HG02610 (cell line): ENCODE measurements at regions not wholly inside any gene's neighbourhood (a gene's known extent, or its start where the extent isn't known, plus 50 kb on each side); places are given as distances from the start of the nearest gene placed in this dataset.

Source experiments
- ATAC-seq: cut with Tn5 transposase; IDR thresholded peaks from one replicate; pipeline ENCODE4 v1.9.1; 2021; ENCODE audit warnings: mild to moderate bottlenecking, moderate library complexity; ENCODE audit not compliant: unreplicated experiment

DNA sequence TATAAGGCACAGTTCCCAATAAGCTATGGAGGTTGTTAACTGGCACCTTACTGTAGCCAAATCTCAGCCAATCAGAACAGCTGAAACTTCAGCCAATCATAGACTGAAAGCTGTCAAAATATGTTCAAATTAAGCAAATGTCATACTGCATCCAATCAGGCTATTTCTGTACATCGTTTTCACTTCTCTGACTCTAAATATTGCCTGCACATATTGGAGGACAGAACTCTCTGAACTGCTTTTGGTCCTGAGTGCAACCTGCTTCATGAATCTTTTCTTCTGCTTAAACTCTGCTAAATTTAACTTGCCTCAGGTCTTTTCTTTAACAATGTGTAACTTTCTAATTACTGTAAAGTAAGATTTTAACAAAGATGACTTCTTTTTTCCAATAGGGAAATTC, 1198.9 kb upstream of the PCDH7 start:
- no peak for ATAC-seq

DNA sequence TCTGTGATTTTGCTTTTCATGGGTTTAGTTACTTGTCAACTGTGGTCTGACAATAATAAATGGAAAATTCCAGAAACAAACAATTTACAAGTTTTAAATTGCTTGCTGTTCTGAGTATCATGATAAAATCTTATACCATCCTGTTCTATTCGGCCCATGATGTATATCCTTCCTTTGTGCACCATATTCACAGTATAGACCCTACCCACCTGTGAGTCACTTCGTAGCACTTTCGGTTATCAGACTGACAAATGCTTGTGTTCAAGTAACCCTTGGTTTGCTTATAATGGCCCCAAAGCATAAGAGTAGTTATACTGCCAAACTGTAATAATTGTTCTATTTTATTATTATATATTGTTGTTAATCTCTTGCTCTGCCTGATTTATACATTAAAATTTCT, 1183.4 kb upstream of the PCDH7 start:
- no peak for ATAC-seq

DNA sequence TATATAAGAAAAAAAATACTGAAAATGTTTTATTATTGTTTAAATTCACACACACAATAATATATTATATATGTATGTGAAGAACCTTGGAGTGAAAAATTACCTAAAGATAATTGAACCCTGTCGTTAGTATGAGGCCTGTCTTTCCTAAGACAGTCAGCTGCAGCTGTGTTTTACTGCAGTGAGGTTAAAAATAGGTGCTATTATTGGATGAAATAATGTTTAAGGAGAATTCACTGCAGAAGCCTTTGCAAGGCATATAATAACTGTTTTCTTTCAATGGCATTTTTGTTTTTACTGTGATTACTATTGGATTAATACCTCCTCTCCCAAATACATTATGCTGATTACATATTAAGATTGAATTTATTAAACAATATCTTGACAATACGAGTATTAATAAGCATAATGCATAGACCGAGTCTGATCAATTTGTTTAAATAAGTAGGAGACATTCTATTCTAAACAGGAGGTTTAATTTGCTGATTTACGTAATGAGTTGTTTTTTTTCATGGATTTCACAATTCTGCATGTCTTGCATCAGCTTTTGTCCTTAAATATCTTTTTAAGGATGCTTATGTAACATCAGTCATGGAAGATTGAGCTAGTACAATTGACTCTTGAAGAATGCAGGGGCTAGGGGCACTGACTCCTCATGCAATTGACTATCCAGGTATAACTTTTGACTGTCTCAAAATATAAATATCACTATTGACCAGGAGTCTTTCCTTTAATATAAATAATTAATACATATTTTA, 1181.1 kb upstream of the PCDH7 start:
- ATAC-seq: no peak

DNA sequence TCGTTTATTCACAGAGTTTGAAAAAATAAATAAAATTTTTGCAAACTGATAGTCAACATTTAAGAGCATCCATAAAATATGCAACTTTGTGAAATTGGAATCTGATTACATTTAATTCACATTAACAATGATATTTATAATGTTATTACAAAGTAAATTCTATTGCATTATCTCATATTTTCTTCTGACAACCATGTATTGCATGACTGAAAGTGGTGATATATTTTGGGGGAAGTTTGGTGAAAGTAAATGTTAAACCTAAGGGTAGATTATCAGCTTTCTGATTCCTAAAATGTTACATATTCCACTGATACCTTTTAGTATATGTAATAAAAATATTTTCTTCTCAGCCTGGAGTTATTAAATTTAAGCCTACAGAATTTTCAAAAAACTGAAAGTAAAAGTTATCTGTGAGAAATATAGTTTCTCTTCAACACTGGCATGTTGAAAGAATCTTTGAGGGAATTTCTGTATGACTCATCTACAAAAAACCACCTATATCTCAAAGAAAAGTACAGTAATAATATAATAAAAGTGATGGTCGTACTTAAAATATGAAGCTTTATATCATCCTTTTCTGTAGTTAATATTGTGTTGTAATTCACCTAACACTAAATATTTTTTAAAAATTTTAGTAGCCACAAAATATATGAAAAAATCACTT, 1179.6 kb upstream of the PCDH7 start:
- peak; percentile 84 for ATAC-seq

DNA sequence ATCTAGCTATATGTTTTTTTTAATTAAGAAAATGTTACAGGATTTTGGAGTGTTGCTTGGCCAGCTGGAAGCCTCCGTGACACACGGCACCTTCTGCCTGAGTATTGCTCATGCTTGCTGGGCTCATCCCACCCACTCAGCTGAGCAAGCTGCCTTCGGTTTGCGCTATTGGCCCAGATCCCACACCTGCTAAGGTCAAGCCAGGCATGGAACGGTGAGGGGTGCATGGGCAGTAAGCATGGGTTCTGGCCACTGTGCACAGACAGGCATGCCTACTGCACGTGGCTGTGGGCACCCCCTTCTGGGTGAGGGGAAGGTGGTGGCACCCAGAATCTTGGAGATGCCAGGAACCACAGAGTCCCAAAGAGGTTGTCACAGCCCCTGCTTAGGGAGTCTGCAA, 1178.4 kb upstream of the PCDH7 start:
- no peak for ATAC-seq

DNA sequence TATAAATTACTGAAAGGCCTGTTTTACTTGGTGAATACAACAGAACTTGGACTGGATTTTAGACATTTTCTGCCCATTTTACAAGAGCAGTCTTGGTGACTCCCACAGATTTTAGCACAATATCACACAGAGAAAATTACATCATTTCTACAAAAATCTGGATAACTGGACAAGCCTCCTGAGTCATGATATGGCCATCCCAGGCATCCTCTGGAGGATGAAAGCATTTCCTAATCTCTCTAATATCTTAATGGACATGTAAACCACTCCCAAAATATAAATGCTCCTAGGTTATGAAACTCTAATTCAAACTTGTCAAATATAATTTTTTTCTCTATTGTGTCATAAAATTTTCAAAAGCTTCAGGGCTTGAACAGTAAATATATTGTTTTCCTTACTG, 1170.8 kb upstream of the PCDH7 start:
- ATAC-seq: no peak

DNA sequence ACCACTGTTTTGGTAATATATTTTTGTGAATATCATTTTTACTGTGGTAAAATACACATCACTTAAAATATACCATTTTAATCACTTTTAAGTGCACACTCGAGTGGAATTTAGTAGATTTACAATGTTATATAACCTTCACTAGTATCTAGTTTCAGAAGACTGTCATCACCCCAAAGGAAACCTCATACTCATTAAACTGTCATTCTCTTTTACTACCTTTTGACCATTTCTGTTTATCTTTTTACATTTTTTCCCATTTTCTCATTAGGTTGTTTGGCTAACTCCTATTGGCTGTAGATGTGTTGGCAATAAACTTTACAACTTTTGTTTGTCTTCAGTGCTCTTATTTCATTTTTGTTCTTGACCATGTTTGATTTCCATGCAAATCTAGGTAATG, 1168.3 kb upstream of the PCDH7 start:
- ATAC-seq: no peak

DNA sequence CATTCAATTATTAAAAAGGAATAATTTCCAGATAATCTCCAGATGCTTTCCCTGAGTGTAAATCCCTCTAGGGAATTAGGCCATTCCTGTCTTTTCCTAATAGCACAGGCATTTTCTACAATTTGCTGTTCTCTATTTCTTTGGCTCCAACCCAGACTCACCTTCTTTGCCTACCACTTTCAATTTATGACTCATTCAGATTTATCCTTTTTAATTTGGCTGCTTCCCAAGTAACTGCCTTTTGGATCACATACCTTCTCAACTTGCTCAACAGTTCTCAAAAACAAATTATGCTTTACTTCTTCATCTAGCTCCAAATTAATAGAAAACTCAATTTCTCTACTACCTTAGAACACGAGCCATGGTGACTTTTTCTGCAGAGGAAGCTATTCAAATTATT, 1166.3 kb upstream of the PCDH7 start:
- ATAC-seq: no peak

DNA sequence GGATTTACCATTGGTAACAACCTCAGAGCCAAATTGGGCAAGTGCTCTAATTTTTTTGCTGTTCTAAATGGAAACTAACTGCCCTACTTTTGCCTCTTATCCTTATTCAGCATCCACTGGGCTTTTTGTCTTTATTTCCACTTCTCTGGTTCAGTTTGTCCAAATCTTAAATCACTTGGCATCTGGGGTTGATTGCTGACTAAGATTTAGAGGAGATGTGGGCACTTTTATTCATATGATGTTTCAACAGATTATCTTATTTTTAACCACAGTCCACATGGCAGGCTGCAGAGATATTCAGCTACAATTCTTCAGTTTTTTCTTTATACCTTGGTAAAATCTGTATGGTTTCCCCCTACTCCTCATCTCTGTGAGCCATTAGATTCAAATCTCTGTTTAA, 1161.4 kb upstream of the PCDH7 start:
- ATAC-seq: no peak

DNA sequence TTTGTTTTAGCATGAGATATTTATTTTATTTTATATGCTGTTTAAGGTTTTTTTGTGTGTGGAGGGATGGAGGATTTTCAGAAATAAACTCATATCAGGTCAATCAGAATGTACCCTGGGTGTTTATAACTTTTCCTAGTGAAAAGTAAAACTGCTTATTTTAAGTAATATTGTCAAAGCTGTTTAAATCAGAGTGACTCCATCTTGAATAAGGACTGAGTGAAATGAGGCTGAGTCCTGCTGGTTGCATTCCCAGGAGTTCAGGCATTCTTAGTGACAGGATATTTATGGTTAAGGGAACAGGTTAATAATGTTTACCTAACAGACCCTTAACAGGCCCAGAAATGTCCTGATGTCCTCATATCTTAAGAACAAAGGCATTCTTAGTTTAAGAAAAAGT, 1160.9 kb upstream of the PCDH7 start:
- no peak for ATAC-seq

DNA sequence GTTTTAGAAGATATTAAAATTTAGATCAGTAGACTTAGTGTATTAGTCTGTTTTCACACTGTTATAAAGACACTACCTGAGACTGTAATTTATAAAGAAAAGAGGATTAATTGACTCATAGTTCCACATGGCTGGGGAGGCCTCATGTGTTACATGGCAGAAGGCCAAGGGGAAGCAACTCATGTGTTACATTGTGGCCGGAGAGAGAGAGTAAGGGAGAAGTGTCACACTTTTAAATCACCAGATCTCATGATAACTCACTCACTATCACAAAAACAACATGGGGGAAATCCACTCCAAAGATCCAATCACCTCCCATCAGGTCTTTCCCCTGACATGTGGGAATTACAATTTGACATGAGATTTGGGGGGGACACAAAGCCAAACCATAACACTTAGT, 1159.7 kb upstream of the PCDH7 start:
- no peak for ATAC-seq

DNA sequence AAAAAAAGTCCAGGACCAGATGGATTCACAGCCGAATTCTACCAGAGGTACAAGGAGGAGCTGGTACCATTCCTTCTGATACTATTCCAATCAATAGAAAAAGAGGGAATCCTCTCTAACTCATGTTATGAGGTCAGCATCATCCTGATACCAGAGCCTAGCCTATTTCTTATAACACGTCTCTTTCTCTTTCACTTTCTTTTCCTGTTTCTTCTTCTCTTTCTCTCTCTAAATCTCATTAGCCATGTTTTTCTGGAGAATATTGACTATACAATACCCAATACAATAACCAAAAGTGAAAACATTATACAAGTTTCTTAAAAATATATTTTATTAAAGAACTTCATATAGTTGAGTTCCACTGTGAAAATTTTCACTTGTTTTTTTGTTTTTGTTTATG, 1154.9 kb upstream of the PCDH7 start:
- ATAC-seq: peak; percentile 77

DNA sequence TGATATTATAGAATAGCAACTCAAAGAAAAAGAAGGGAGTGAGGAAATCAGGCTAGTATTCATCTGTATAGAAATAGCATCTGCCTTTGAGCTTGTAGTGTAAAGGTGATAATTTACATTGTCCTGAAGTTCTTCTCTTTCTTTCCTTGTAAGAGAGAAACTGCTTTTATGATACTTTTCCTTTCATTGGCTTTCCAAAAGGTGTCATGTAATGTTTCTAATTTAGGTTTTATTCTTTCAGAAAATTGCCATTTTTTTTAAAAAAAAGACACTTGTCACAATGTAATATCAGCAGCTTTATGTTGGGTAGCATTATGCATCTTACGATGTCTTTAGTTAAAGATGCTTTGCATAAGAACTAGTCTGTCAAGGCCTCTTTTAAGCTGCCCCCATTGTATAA, 1153.8 kb upstream of the PCDH7 start:
- no peak for ATAC-seq

DNA sequence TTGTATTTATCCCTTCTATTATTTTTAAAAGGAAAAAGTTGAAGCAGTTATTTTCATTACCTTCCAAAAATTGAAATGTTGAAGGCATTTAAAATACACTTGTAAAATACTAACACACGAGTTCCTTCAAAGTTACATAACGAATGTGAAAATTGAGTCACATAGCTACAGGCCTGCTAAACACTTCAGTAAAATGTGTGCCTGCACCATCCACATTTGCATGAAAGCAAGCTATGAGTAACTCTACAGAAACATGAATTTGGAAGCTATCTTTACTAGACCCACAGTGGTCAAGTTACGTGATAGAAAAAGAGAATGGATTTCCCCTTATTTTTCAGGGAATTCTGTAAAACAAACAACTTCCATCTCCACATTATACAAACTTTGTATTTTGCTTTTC, 1148.8 kb upstream of the PCDH7 start:
- peak; percentile 72 for ATAC-seq

DNA sequence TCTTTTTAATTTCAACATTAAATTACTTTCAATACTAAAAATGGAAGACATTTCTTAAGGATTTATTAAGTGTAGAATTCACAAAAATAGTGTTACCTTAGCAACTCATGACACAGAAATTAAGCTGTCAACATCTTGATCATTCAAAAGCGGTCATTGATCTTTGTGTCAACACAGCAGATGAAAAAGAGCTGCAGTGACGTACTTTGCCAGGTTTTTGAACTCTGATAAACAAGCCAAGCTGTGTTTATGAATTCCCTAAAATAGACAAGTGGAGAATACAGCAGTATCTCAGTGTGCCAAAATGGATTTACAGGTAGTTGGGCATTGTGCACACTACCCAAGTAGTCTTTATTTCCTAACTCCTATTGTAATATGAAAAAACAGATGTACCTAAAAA, 1141.8 kb upstream of the PCDH7 start:
- no peak for ATAC-seq

DNA sequence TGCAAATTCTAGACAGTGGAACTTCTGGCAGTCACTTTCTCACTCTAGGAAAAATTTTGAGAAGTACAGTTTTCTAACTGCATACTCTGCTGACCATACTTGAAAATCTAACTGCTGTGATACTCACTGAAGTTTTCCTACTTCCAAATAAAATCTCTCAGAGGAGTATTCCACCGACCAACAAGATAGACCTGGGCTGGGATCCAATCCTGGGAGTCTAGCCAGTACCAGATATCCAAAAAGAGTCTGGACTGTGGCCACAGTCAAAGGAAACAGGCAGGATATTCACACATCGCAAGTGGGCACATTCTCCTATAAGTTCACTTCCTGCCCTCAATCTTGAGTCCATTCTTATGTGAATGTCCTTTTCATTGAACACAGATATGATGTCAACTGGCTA, 1138.7 kb upstream of the PCDH7 start:
- no peak for ATAC-seq

DNA sequence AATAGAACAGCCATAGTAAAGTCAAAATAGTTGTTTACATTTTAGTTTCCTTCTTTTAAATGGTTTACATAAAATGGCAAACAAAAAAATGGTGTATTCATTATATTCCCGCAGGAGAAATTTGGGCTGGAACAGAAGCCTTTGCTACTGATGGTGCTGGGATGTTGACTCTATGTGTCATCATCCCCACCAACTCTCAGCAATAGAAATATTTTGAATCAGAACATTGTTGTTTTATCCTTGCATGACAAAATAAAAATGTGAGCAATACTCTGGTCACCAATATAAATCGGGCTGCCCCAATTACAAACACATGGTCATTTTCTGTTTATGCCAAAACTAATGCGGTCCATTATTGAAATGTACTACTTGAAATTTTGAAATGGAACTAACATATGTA, 1131.6 kb upstream of the PCDH7 start:
- no peak for ATAC-seq

DNA sequence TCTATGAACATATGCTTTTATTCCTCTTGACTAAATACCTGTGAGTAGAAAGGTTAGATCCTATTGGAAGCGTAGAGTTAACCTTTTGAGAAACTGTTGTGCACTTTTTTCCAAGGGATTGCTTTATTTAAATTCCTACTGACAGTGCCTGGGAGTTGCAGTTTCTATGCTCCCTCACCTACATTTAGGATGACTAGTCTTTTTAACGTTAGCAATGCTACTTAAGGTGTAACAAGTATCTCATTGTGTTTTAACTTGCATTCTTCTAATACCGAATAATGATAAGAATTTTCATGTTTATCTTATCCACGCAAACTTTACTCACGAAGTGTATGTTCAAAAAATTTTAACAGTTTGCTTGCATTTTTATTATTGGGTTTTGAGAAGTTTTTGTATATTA, 1123.9 kb upstream of the PCDH7 start:
- ATAC-seq: no peak

DNA sequence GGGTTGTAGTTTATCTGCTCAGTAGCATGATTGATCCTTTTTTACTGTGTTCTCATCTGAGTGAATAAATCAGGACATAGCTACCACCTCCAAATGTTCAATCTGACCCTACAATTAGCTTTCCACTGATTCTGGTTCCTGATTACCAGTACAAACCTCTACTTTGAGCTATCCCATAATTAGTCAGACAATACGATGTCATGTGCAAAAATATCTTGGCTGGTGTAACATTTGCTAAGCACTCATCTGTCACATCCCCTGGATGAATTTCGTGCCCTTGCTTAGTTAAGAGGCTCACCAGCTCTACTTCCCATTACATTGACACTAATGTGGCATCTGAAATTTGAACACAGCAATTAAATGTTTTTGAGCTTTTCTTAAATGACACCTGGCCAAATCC, 1101.0 kb upstream of the PCDH7 start:
- ATAC-seq: no peak

DNA sequence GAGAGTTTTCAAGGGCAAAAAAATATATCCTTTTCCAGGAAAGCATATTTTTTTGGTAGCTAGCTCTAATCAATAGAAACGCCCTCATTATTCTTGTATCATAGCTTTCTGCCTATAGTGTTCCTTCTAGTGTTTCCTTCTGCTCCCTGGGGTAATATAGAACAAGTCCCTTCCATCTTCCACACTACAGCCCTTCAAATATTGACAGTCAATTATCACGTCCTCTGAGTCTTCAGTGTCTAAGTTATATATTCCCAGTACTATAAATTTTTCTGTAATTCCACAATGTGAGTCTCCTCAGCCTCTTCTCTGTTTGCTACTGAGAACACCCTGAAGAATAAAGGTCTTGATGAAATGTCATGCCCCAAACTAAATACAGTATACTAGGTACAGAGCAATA, 1088.0 kb upstream of the PCDH7 start:
- ATAC-seq: no peak

DNA sequence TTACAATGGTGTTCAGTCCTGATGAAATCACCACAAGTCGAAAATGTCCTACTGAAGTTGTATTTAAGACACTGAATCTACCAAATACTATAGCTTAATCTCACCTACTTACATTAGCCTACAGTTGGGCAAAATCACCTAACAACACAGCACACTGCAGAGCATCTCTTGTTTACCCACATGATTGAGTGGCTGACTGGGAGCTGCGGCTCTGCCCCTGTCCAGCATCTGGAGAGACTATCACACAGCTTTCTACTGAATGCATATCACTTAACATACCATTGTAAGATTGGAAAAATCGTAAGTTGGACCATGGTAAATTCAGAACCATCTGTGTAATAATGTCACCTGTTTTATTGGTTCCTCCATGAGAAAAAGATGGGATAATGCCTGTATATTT, 1083.2 kb upstream of the PCDH7 start:
- ATAC-seq: no peak

DNA sequence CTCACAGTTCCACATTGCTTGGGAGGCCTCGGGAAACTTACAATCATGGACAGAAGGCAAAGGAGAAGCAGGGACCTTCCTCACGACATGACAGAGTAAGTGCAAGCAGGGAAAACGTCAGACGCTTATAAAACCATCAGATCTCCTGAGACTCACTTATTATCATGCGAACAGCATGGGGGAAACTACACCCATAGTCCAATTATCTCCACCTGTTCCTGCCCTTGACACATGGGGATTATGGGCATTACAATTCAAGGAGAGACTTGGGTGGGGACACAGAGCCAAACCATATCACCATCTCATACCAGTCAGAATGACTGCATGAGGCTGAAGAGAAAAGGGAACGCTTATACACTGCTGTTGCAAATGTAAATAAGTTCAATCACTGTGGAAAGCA, 1066.9 kb upstream of the PCDH7 start:
- no peak for ATAC-seq

DNA sequence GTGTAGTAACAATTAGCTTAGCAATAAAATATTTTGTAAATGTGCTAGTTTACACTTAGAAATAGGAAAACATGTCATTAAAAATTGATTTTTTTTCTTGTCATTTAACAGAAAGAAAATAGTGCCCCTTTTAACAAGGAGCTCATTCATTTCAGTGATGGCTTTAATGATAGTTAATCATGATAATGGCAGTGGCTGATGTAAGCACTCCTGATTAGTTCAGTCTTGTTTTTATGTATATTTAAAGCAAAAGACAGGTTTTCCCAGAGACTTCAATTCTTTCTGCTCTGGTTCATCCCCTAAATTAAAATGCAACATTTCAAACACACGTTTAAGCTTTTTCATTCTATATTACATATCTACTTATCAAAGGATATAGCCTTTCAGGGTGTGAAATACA, 1039.5 kb upstream of the PCDH7 start:
- ATAC-seq: no peak
